D721Med (cell line): ENCODE measurements at regions not wholly inside any gene's neighbourhood (a gene's known extent, or its start where the extent isn't known, plus 50 kb on each side); places are given as distances from the start of the nearest gene placed in this dataset.

Source experiments
- DNase-seq: peaks from one replicate; pipeline ENCODE4 v3.0.0; 2011; ENCODE audit warnings: low spot score; ENCODE audit not compliant: insufficient read length
- FAIRE-seq: peaks from 2 replicates; lab custom pipeline; 2011; peaks lifted over from hg19 to GRCh38; lab: Jason Lieb, UNC
- CTCF ChIP-seq: IDR thresholded peaks from 2 replicates; pipeline ENCODE4 v1.5.1; 2012; ENCODE audit warnings: mild to moderate bottlenecking, control low read depth; ENCODE audit not compliant: insufficient read depth; ENCODE audit errors: missing control alignments

GRCh38 chr2:76584474-76584873, 873.8 kb upstream of the GCFC2 start:
- no peak for FAIRE-seq
- no peak for DNase-seq
- TF ChIP-seq CTCF, result no peak

- DNase-seq, result no peak
- TF ChIP-seq CTCF, result no peak
- FAIRE-seq, result no peak
Measured at GRCh38 chr2:76579911-76580310, 869.2 kb upstream of the GCFC2 start.

- FAIRE-seq, result no peak
- TF ChIP-seq CTCF, result no peak
- no peak for DNase-seq
Measured at GRCh38 chr2:76572981-76573380, 862.3 kb upstream of the GCFC2 start.

- TF ChIP-seq CTCF, result no peak
- DNase-seq, result no peak
- FAIRE-seq, result no peak
Measured at GRCh38 chr2:76569819-76570218, 859.1 kb upstream of the GCFC2 start.

GRCh38 chr2:76567478-76567877, 856.8 kb upstream of the GCFC2 start:
- DNase-seq (no peak), FAIRE-seq (no peak)
- no peak for TF ChIP-seq CTCF

- FAIRE-seq, result no peak
- TF ChIP-seq CTCF, result no peak
- no peak for DNase-seq
Measured at GRCh38 chr2:76564734-76565133, 854.0 kb upstream of the GCFC2 start.

- FAIRE-seq, result no peak
- TF ChIP-seq CTCF, result no peak
Measured at GRCh38 chr2:76563730-76564129, 853.0 kb upstream of the GCFC2 start.

More at GRCh38 chr2:76563730-76564129, 853.0 kb upstream of the GCFC2 start:
- DNase-seq, result no peak
